DND-41 (cell line): ENCODE measurements at regions not wholly inside any gene's neighbourhood (a gene's known extent, or its start where the extent isn't known, plus 50 kb on each side); places are given as distances from the start of the nearest gene placed in this dataset.
A peak's percentile ranks its signal among the peaks of the same experiment; 100 is the strongest.

Experiments used
- ATAC-seq: fragments of 200-7000 bp; cut with Tn5 transposase; 3 replicates; pipeline ENCODE4 v1.9.1; 2021; ENCODE audit warnings: low read depth; ENCODE audit not compliant: insufficient read depth
- DNase-seq: peaks from one replicate; pipeline ENCODE4 v3.0.0-alpha.2; 2020
- H2AFZ ChIP-seq: 2 replicates; pipeline ENCODE4 v1.6.0; 2012; ENCODE audit warnings: low read depth, low read length
- H3K27ac ChIP-seq: 2 replicates; pipeline ENCODE4 v1.5.1; 2012; ENCODE audit warnings: low read length, inconsistent platforms
- H3K27me3 ChIP-seq: fragments of 200-600 bp; sonication (generic); 2 replicates; pipeline ENCODE4 v1.6.0; 2012; ENCODE audit warnings: low read length, mild to moderate bottlenecking, inconsistent platforms; ENCODE audit not compliant: insufficient read depth, poor library complexity
- H3K36me3 ChIP-seq: 2 replicates; pipeline ENCODE4 v1.5.1; 2012; ENCODE audit warnings: low read length, inconsistent platforms; ENCODE audit not compliant: insufficient read depth
- H3K4me1 ChIP-seq: 2 replicates; pipeline ENCODE4 v1.5.1; 2012; ENCODE audit warnings: mild to moderate bottlenecking, low read length; ENCODE audit not compliant: insufficient read depth
- H3K4me2 ChIP-seq: 2 replicates; pipeline ENCODE4 v1.6.0; 2012; ENCODE audit warnings: mild to moderate bottlenecking, moderate library complexity, low read length, inconsistent platforms; ENCODE audit not compliant: insufficient read depth
- H3K4me3 ChIP-seq, 2 experiments: fragments of 200-600 bp in 1 of 2; shearing (Covaris generic) in 1 of 2; 2 replicates each; pipeline ENCODE4 v1.5.1; 2012 to 2016; ENCODE audit warnings: inconsistent platforms in 2 of 2, low read length in 2 of 2, mild to moderate bottlenecking in 2 of 2, low read depth in 1 of 2, moderate library complexity in 1 of 2
- H3K79me2 ChIP-seq: 2 replicates; pipeline ENCODE4 v1.6.0; 2012; ENCODE audit warnings: low read length, inconsistent platforms; ENCODE audit not compliant: insufficient read depth
- H3K9ac ChIP-seq: 2 replicates; pipeline ENCODE4 v1.6.0; 2012; ENCODE audit warnings: low read depth, mild to moderate bottlenecking, inconsistent platforms, low read length, moderate library complexity
- H3K9me3 ChIP-seq: 2 replicates; pipeline ENCODE4 v1.5.1; 2012; ENCODE audit warnings: low read length, moderate library complexity, mild to moderate bottlenecking, inconsistent platforms; ENCODE audit not compliant: insufficient read depth, severe bottlenecking
- H4K20me1 ChIP-seq: 2 replicates; pipeline ENCODE4 v1.6.0; 2012; ENCODE audit warnings: low read length; ENCODE audit not compliant: insufficient read depth
- CTCF ChIP-seq: IDR thresholded peaks from 2 replicates; pipeline ENCODE4 v1.5.1; 2012; ENCODE audit warnings: borderline replicate concordance, low read length, moderate library complexity, mild to moderate bottlenecking; ENCODE audit not compliant: poor library complexity, severe bottlenecking; ENCODE audit errors: extremely low read depth
- EZH2 ChIP-seq: IDR thresholded peaks from 3 replicates; pipeline ENCODE4 v1.6.1; 2012; ENCODE audit warnings: borderline replicate concordance, low read depth, mild to moderate bottlenecking, moderate library complexity, low read length, inconsistent platforms; ENCODE audit not compliant: severe bottlenecking

- no peaks in the 10 kb centered on the region for H3K9me3 ChIP-seq
- 0 out of 2 replicates have a peak overlapping the region, but pooled peaks have one; percentile 3 for H2AFZ ChIP-seq
- no peak overlapping the region for H3K9ac ChIP-seq
- no peak for DNase-seq
- H3K4me2 ChIP-seq = no peak overlapping the region
- H3K36me3 ChIP-seq = no peaks in the 10 kb centered on the region
- ATAC-seq = no peak
- no peaks in the 10 kb centered on the region for H4K20me1 ChIP-seq
- no peak overlapping the region for H3K27ac ChIP-seq
- no peak overlapping the region for H3K4me3 ChIP-seq
- H3K27me3 ChIP-seq = no peaks in the 10 kb centered on the region
- H3K79me2 ChIP-seq = no peaks in the 10 kb centered on the region
- H3K4me1 ChIP-seq = no peaks in the 10 kb centered on the region
- TF ChIP-seq CTCF (no peak), EZH2 (no peak)
Measured at GRCh38 chr2:219968685-219969345, 341.4 kb downstream of the SLC4A3 start.

DNA sequence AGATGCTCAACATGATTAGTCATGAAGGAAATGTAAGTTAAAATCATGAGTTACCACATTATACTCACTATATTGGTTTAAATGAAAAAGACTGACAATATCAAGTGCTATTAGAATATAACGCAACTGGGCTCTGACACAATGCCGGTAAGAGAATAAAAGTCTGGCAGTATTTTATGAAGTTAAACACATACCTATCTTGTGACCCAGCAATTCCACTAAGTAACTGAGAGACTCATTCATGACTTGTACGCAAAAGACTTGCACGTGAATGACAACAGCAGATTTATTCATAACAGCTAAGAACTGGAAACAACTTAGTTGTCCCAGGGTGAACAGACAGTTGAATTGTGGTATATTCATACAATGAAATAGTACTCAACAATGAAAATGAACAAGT, 342.1 kb downstream of the SLC4A3 start:
- Histone ChIP-seq H3K4me2 (no peak overlapping the region), H3K4me1 (no peaks in the 10 kb centered on the region), H3K27ac (no peak overlapping the region), H3K4me3 (no peak overlapping the region), H3K9me3 (no peaks in the 10 kb centered on the region), H3K9ac (no peak overlapping the region), H3K27me3 (no peaks in the 10 kb centered on the region), H4K20me1 (no peaks in the 10 kb centered on the region), H3K79me2 (no peaks in the 10 kb centered on the region), H3K36me3 (no peaks in the 10 kb centered on the region), H2AFZ (no peak overlapping the region)
- DNase-seq (no peak), ATAC-seq (no peak)
- TF ChIP-seq EZH2 = no peak
- no peak for TF ChIP-seq CTCF

GRCh38 chr2:219973136-219973535, 345.7 kb downstream of the SLC4A3 start:
- Histone ChIP-seq H3K9me3 (no peaks in the 10 kb centered on the region), H3K4me3 (no peak overlapping the region), H4K20me1 (no peaks in the 10 kb centered on the region), H3K79me2 (no peaks in the 10 kb centered on the region), H3K9ac (no peak overlapping the region), H3K4me1 (no peaks in the 10 kb centered on the region), H3K36me3 (no peaks in the 10 kb centered on the region), H2AFZ (no peak overlapping the region), H3K4me2 (no peak overlapping the region), H3K27ac (no peak overlapping the region), H3K27me3 (no peaks in the 10 kb centered on the region)
- DNase-seq (no peak), ATAC-seq (no peak)
- TF ChIP-seq EZH2 (no peak), CTCF (no peak)

DNA sequence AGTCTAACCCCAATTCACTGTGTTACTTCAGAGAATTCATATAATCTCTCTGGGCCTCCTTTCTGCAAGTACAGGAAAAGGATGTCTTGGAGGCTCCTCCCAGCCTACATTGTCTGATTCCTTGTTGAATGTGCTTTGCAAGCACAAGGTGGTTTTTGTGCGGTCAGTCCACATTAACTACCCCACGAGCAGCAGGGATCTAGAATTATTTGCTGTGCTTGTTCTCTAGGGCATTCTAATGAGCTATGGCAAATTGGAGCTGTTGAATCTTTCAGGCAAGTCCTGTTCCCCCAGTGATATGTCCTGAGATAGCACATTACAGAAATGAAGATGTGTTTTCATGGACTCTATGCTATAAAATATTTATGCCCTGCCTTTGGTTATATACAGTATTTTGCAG, 349.4 kb downstream of the SLC4A3 start:
- Histone ChIP-seq H3K4me1 (no peaks in the 10 kb centered on the region), H3K4me3 (no peak overlapping the region), H3K9me3 (no peaks in the 10 kb centered on the region), H4K20me1 (no peaks in the 10 kb centered on the region), H3K27me3 (peaks cover 3% of the 10 kb centered on the region), H2AFZ (no peak overlapping the region), H3K79me2 (no peaks in the 10 kb centered on the region), H3K4me2 (no peak overlapping the region), H3K27ac (no peak overlapping the region), H3K9ac (no peak overlapping the region), H3K36me3 (no peaks in the 10 kb centered on the region)
- no peak for ATAC-seq
- DNase-seq = no peak
- TF ChIP-seq CTCF (no peak), EZH2 (no peak)
